H1 (cell line): ENCODE measurements at regions not wholly inside any gene's neighbourhood (a gene's known extent, or its start where the extent isn't known, plus 50 kb on each side); places are given as distances from the start of the nearest gene placed in this dataset.

Experiments used
- CTCF ChIA-PET: fragments of 300-600 bp; sonication (Branson Sonifier 250); formaldehyde crosslinking; loops from one replicate; lab custom pipeline; 2021; ENCODE audit not compliant: partially characterized antibody; lab: Charles Lee
- POLR2A ChIA-PET: fragments of 300-600 bp; sonication (Branson Sonifier 250); formaldehyde crosslinking; loops from one replicate; lab custom pipeline; 2021; ENCODE audit warnings: inconsistent platforms; ENCODE audit not compliant: partially characterized antibody; lab: Charles Lee
- DNase-seq, 2 experiments: peaks; one replicate each; pipeline versions ENCODE4 v3.0.0 to v3.0.0-alpha.2; 2010 to 2022; ENCODE audit warnings: low spot score in 2 of 2, low read depth in 1 of 2, mixed read lengths in 1 of 2
- FAIRE-seq: peaks from 2 replicates; lab custom pipeline; 2011; peaks lifted over from hg19 to GRCh38; lab: Jason Lieb, UNC
- H2AFZ ChIP-seq: 2 replicates; pipeline ENCODE4 v1.8.1; 2012; ENCODE audit warnings: low read length, inconsistent platforms
- H2AK5ac ChIP-seq: 2 replicates; pipeline ENCODE4 v1.6.1; 2013; ENCODE audit warnings: low read depth, low read length
- H2BK120ac ChIP-seq: replicated peaks from 2 replicates; pipeline ENCODE3; 2013; ENCODE audit warnings: low read depth, low read length, inconsistent platforms
- H2BK12ac ChIP-seq: 2 replicates; pipeline ENCODE4 v1.6.1; 2013; ENCODE audit warnings: low read depth, low read length
- H2BK15ac ChIP-seq: 2 replicates; pipeline ENCODE4 v1.6.1; 2013; ENCODE audit warnings: low read length
- H2BK20ac ChIP-seq: 2 replicates; pipeline ENCODE4 v1.6.1; 2013; ENCODE audit warnings: low read length
- H2BK5ac ChIP-seq: 2 replicates; pipeline ENCODE4 v1.6.1; 2013; ENCODE audit warnings: low read depth, low read length
- H3K14ac ChIP-seq: 2 replicates; pipeline ENCODE4 v1.6.1; 2013; ENCODE audit warnings: inconsistent platforms; ENCODE audit not compliant: insufficient read length
- H3K18ac ChIP-seq: 2 replicates; pipeline ENCODE4 v1.6.1; 2013; ENCODE audit warnings: low read length; ENCODE audit errors: extremely low read depth
- H3K23ac ChIP-seq: 2 replicates; pipeline ENCODE4 v1.6.1; 2013; ENCODE audit warnings: inconsistent platforms; ENCODE audit not compliant: insufficient read length
- H3K23me2 ChIP-seq: 2 replicates; pipeline ENCODE4 v1.6.1; 2013; ENCODE audit warnings: low read depth, low read length
- H3K27ac ChIP-seq: 2 replicates; pipeline ENCODE4 v1.6.1; 2011; ENCODE audit warnings: low read depth, low read length, inconsistent platforms
- H3K27me3 ChIP-seq, 4 experiments: replicated peaks in 1 of 4; 1 replicate in 1 of 4; 2 replicates in 3 of 4; pipeline versions ENCODE4 v1.6.1 to v1.8.1; 2011 to 2013; ENCODE audit warnings: low read length in 3 of 4, mild to moderate bottlenecking in 3 of 4, inconsistent platforms in 2 of 4, mixed read lengths in 2 of 4, moderate library complexity in 1 of 4; ENCODE audit not compliant: control insufficient read depth in 3 of 4, insufficient read depth in 3 of 4; ENCODE audit errors: extremely low read depth in 1 of 4
- H3K36me3 ChIP-seq, 4 experiments: 2 replicates each; pipeline versions ENCODE4 v1.6.1 to v1.8.1; 2011 to 2013; ENCODE audit warnings: mild to moderate bottlenecking in 4 of 4, low read length in 3 of 4, moderate library complexity in 2 of 4, control low read depth in 1 of 4, inconsistent platforms in 1 of 4; ENCODE audit not compliant: insufficient read depth in 4 of 4, control insufficient read depth in 2 of 4
- H3K4ac ChIP-seq: replicated peaks from 2 replicates; pipeline ENCODE3; 2013; ENCODE audit warnings: low read length, low read depth, mixed read lengths, inconsistent platforms; ENCODE audit not compliant: insufficient read length
- H3K4me1 ChIP-seq, 4 experiments: replicated peaks in 1 of 4; 1 replicate in 1 of 4; 2 replicates in 3 of 4; pipeline versions ENCODE4 v1.6.1 to v1.8.1; 2011 to 2013; ENCODE audit warnings: low read length in 3 of 4, inconsistent platforms in 2 of 4, mixed read lengths in 1 of 4; ENCODE audit not compliant: insufficient read depth in 4 of 4, control insufficient read depth in 3 of 4
- H3K4me2 ChIP-seq, 2 experiments: 2 replicates each; pipeline versions ENCODE4 v1.6.1 to v1.8.1; 2011 to 2013; ENCODE audit warnings: low read depth in 2 of 2, low read length in 2 of 2, control low read depth in 1 of 2, inconsistent platforms in 1 of 2, mild to moderate bottlenecking in 1 of 2; ENCODE audit not compliant: insufficient read depth in 1 of 2
- H3K4me3 ChIP-seq, 4 experiments: fragments of 200-600, 300-600 bp in 1 of 4; sonication (generic), shearing (Covaris generic), sonication (Bioruptor Twin) in 1 of 4; 2 replicates each; pipeline versions ENCODE4 v1.5.1 to v1.8.1; 2011 to 2016; ENCODE audit warnings: low read length in 4 of 4, low read depth in 3 of 4, control low read depth in 2 of 4, inconsistent platforms in 2 of 4, mild to moderate bottlenecking in 2 of 4, mixed read lengths in 1 of 4, moderate library complexity in 1 of 4; ENCODE audit not compliant: insufficient read depth in 2 of 4; ENCODE audit errors: extremely low read depth in 1 of 4
- H3K56ac ChIP-seq: replicated peaks from 2 replicates; pipeline ENCODE3; 2013; ENCODE audit warnings: low read depth, mild to moderate bottlenecking, mixed read lengths, low read length, inconsistent platforms; ENCODE audit not compliant: insufficient read length
- H3K79me1 ChIP-seq: 2 replicates; pipeline ENCODE4 v1.6.1; 2013; ENCODE audit warnings: low read depth, low read length, control low read depth
- H3K79me2 ChIP-seq, 2 experiments: 2 replicates each; pipeline versions ENCODE4 v1.6.1 to v1.8.1; 2012 to 2013; ENCODE audit warnings: low read length in 2 of 2, mild to moderate bottlenecking in 2 of 2, inconsistent platforms in 1 of 2; ENCODE audit not compliant: insufficient read depth in 2 of 2, control insufficient read depth in 1 of 2
- H3K9ac ChIP-seq, 4 experiments: replicated peaks in 1 of 4; 1 replicate in 1 of 4; 2 replicates in 3 of 4; pipeline versions ENCODE4 v1.6.1 to v1.8.1; 2011 to 2013; ENCODE audit warnings: low read depth in 3 of 4, low read length in 3 of 4, control low read depth in 2 of 4, mild to moderate bottlenecking in 2 of 4, moderate library complexity in 2 of 4, inconsistent platforms in 1 of 4; ENCODE audit errors: extremely low read depth in 1 of 4
- H3K9me3 ChIP-seq, 2 experiments: 2 replicates each; pipeline versions ENCODE4 v1.6.1 to v1.8.1; 2012 to 2013; ENCODE audit warnings: mild to moderate bottlenecking in 2 of 2, moderate library complexity in 2 of 2, control low read depth in 1 of 2, inconsistent platforms in 1 of 2, low read depth in 1 of 2, low read length in 1 of 2, mixed read lengths in 1 of 2; ENCODE audit not compliant: insufficient read depth in 2 of 2
- H4K20me1 ChIP-seq, 2 experiments: replicated peaks in 1 of 2; 2 replicates each; pipeline versions ENCODE3 to v1.8.1; 2011 to 2013; ENCODE audit warnings: inconsistent platforms in 2 of 2, low read length in 2 of 2, mild to moderate bottlenecking in 1 of 2; ENCODE audit not compliant: insufficient read depth in 2 of 2, control insufficient read depth in 1 of 2
- H4K5ac ChIP-seq: 2 replicates; pipeline ENCODE4 v1.6.1; 2013; ENCODE audit warnings: low read length, low read depth, mixed read lengths, inconsistent platforms; ENCODE audit not compliant: insufficient read length
- H4K8ac ChIP-seq: 2 replicates; pipeline ENCODE4 v1.8.0; 2013; ENCODE audit warnings: mild to moderate bottlenecking, moderate library complexity, low read length, inconsistent platforms; ENCODE audit not compliant: insufficient read depth; ENCODE audit errors: extremely low read depth
- H4K91ac ChIP-seq: replicated peaks from 2 replicates; pipeline ENCODE3; 2013; ENCODE audit warnings: low read length, mixed read lengths, inconsistent platforms; ENCODE audit not compliant: insufficient read length
- ATF2 ChIP-seq: IDR thresholded peaks from 2 replicates; pipeline ENCODE4 v1.6.1; 2012; ENCODE audit warnings: low read length, inconsistent platforms
- BCL11A ChIP-seq, 2 experiments: IDR thresholded peaks; one replicate each; pipeline ENCODE4 v1.6.1; 2011; ENCODE audit warnings: low read depth in 2 of 2, low read length in 2 of 2, mild to moderate bottlenecking in 2 of 2
- FOSL1 ChIP-seq: IDR thresholded peaks from 2 replicates; pipeline ENCODE4 v1.6.1; 2011; ENCODE audit warnings: mild to moderate bottlenecking, low read depth, low read length, moderate library complexity; ENCODE audit not compliant: insufficient read depth
- JUND ChIP-seq: IDR thresholded peaks from 2 replicates; pipeline ENCODE4 v1.6.1; 2011; ENCODE audit warnings: mild to moderate bottlenecking, improper control_type of control experiment, low read length
- KDM1A ChIP-seq: fragments of 200-600, 300-600 bp; sonication (generic); IDR thresholded peaks from 2 replicates; pipeline ENCODE4 v1.7.1; 2016; ENCODE audit warnings: mild to moderate bottlenecking, low read length, borderline replicate concordance
- MAX ChIP-seq: IDR thresholded peaks from 2 replicates; pipeline ENCODE4 v1.6.1; 2012; ENCODE audit warnings: inconsistent platforms
- POU5F1 ChIP-seq: IDR thresholded peaks from 2 replicates; pipeline ENCODE4 v1.6.1; 2011; ENCODE audit warnings: low read depth, mild to moderate bottlenecking, low read length, moderate library complexity
- RAD21 ChIP-seq, 2 experiments: IDR thresholded peaks in 1 of 2; conservative IDR thresholded peaks in 1 of 2; 2 replicates each; pipeline ENCODE4 v1.6.1; 2011; ENCODE audit warnings: low read depth in 2 of 2, low read length in 2 of 2, improper control_type of control experiment in 1 of 2, inconsistent platforms in 1 of 2, mild to moderate bottlenecking in 1 of 2, moderate library complexity in 1 of 2
- RBBP5 ChIP-seq: IDR thresholded peaks from 2 replicates; pipeline ENCODE4 v1.7.1; 2012; ENCODE audit warnings: low read depth, mild to moderate bottlenecking, inconsistent platforms, low read length, moderate library complexity, borderline replicate concordance
- SRF ChIP-seq: IDR thresholded peaks from 2 replicates; pipeline ENCODE4 v1.6.1; 2011; ENCODE audit warnings: mild to moderate bottlenecking, low read depth, low read length, moderate library complexity
- SUZ12 ChIP-seq: fragments of 200-600 bp; sonication (generic); IDR thresholded peaks from 2 replicates; pipeline ENCODE4 v1.6.1; 2012; ENCODE audit warnings: mild to moderate bottlenecking, inconsistent platforms, low read length, moderate library complexity, mixed read lengths
- TAF1 ChIP-seq: IDR thresholded peaks from 2 replicates; pipeline ENCODE4 v1.6.1; 2011; ENCODE audit warnings: mild to moderate bottlenecking, low read depth, low read length
- TAF7 ChIP-seq: optimal IDR thresholded peaks from 2 replicates; pipeline ENCODE3; 2011; ENCODE audit warnings: low read depth, mild to moderate bottlenecking, inconsistent platforms, low read length, moderate library complexity, borderline replicate concordance
- WGBS, 2 experiments: shearing (Covaris generic) in 1 of 2; methylation state at CpG; one replicate each; pipeline versions ENCODE4 v1.1.6 to v1.1.7; 2013 to 2015; ENCODE audit warnings: low lambda C conversion rate in 2 of 2, mixed read lengths in 2 of 2, inconsistent platforms in 1 of 2, low coverage in 1 of 2, missing lambda C conversion rate in 1 of 2; ENCODE audit not compliant: insufficient replicate concordance in 2 of 2, insufficient coverage in 1 of 2, insufficient read length in 1 of 2; ENCODE audit errors: extremely low coverage in 1 of 2, missing lambda C conversion rate in 1 of 2; 5-methylcytosine and 5-hydroxymethylcytosine counted together

GRCh38 chr1:207214453-207214852 is 107.0 kb upstream of the CD55 start:
- H3K4me3 ChIP-seq: no peak overlapping the region
- no peak overlapping the region for H3K14ac ChIP-seq
- 94% methylated on average over 1 of the region's 1 CpG; no CpG with 5 or more reads in 1 of the 2 experiments for WGBS, 2 experiments
- H3K27ac ChIP-seq: no peak overlapping the region
- FAIRE-seq (no peak), DNase-seq (no peak)
- H2BK20ac ChIP-seq: no peak overlapping the region
- no peak overlapping the region for H3K18ac ChIP-seq
- H3K4me2 ChIP-seq: no peak overlapping the region
- H4K91ac ChIP-seq: no peak overlapping the region
- H3K27me3 ChIP-seq: no peaks in the 10 kb centered on the region
- H3K56ac ChIP-seq: no peak overlapping the region
- no peaks in the 10 kb centered on the region for H3K79me2 ChIP-seq
- no peak overlapping the region for H2BK15ac ChIP-seq
- no peak overlapping the region for H3K9ac ChIP-seq
- H3K36me3 ChIP-seq: no peaks in the 10 kb centered on the region
- H2AK5ac ChIP-seq: no peak overlapping the region
- H3K23ac ChIP-seq: no peak overlapping the region
- H4K8ac ChIP-seq: no peak overlapping the region
- H2BK5ac ChIP-seq: no peak overlapping the region
- POLR2A ChIA-PET: no interaction called here
- H3K4me1 ChIP-seq: peaks cover 0 to 6% (median 0%) of the 10 kb centered on the region in 4 experiments; a peak in 1 of 7 replicates
- H3K23me2 ChIP-seq: no peaks in the 10 kb centered on the region
- H3K4ac ChIP-seq: no peak overlapping the region
- no peak overlapping the region for H2BK12ac ChIP-seq
- H4K20me1 ChIP-seq: no peaks in the 10 kb centered on the region
- no peaks in the 10 kb centered on the region for H3K9me3 ChIP-seq
- no peak overlapping the region for H4K5ac ChIP-seq
- no peaks in the 10 kb centered on the region for H3K79me1 ChIP-seq
- CTCF ChIA-PET: interaction anchor here (0.9 to 1.0 kb wide), 2 partner anchors 9 to 82 kb away, joined by 3 to 4 read pairs; no protein-coding TSS in a partner anchor
- no peak overlapping the region for H2BK120ac ChIP-seq
- H2AFZ ChIP-seq: no peak overlapping the region
- TF ChIP-seq RBBP5: no peak
- TF ChIP-seq TAF1: no peak
- TF ChIP-seq FOSL1: no peak
- no peak for TF ChIP-seq JUND
- no peak for TF ChIP-seq TAF7
- TF ChIP-seq SUZ12: no peak
- TF ChIP-seq ATF2: no peak
- no peak for TF ChIP-seq BCL11A (IDR thresholded peaks at IDR 0.05; ENCODE audit: low read depth in 2 of 2, low read length in 2 of 2)
- TF ChIP-seq SRF: no peak
- TF ChIP-seq POU5F1: no peak
- no peak for TF ChIP-seq MAX
- no peak for TF ChIP-seq RAD21 (IDR thresholded peaks at IDR 0.05 in 1 of 2, conservative IDR thresholded peaks at IDR 0.05 in 1 of 2; ENCODE audit: low read depth in 2 of 2, low read length in 2 of 2)
- TF ChIP-seq KDM1A: no peak
